Nephron progenitor cell (in vitro differentiated cells): ENCODE measurements at regions not wholly inside any gene's neighbourhood (a gene's known extent, or its start where the extent isn't known, plus 50 kb on each side); places are given as distances from the start of the nearest gene placed in this dataset.

Source experiments
- DNase-seq: peaks from one replicate; pipeline ENCODE4 v3.0.0; 2021
- H3K27ac Mint-ChIP-seq: 2 replicates; pipeline ENCODE4 v1.8.0; 2021; ENCODE audit warnings: mild to moderate bottlenecking, moderate library complexity, mixed read lengths
- H3K27me3 Mint-ChIP-seq: 2 replicates; pipeline ENCODE4 v1.8.0; 2021; ENCODE audit warnings: mild to moderate bottlenecking, low read depth, mixed read lengths; ENCODE audit not compliant: poor library complexity
- H3K36me3 Mint-ChIP-seq: 2 replicates; pipeline ENCODE4 v1.8.0; 2021; ENCODE audit warnings: low read depth, mixed read lengths
- H3K4me1 Mint-ChIP-seq: 2 replicates; pipeline ENCODE4 v1.8.0; 2021; ENCODE audit warnings: mixed read lengths
- H3K4me3 Mint-ChIP-seq: 2 replicates; pipeline ENCODE4 v1.8.0; 2021; ENCODE audit warnings: mild to moderate bottlenecking, moderate library complexity, mixed read lengths
- H3K9me3 Mint-ChIP-seq: 2 replicates; pipeline ENCODE4 v1.8.0; 2021; ENCODE audit warnings: mild to moderate bottlenecking, moderate library complexity, mixed read lengths
- CTCF ChIP-seq: fragments of 200-600 bp; sonication (generic); IDR thresholded peaks from 2 replicates; pipeline ENCODE4 v1.5.0; 2021; ENCODE audit warnings: antibody characterized with exemption

- Mint-ChIP-seq H3K4me3 (no peak overlapping the region), H3K36me3 (no peaks in the 10 kb centered on the region), H3K27me3 (no peaks in the 10 kb centered on the region), H3K27ac (no peak overlapping the region), H3K9me3 (no peaks in the 10 kb centered on the region), H3K4me1 (no peaks in the 10 kb centered on the region)
- TF ChIP-seq CTCF = no peak
- DNase-seq = no peak
Measured at GRCh38 chr4:60378010-60378409, 822.1 kb upstream of the ADGRL3 start.

GRCh38 chr4:60384516-60384915 is 815.6 kb upstream of the ADGRL3 start:
- H3K36me3 Mint-ChIP-seq = no peaks in the 10 kb centered on the region
- no peak for DNase-seq
- no peaks in the 10 kb centered on the region for H3K4me1 Mint-ChIP-seq
- TF ChIP-seq CTCF = no peak
- H3K4me3 Mint-ChIP-seq = no peak overlapping the region
- H3K9me3 Mint-ChIP-seq = peaks cover 9% of the 10 kb centered on the region
- peaks cover 6% of the 10 kb centered on the region for H3K27me3 Mint-ChIP-seq
- H3K27ac Mint-ChIP-seq = no peak overlapping the region

- TF ChIP-seq CTCF = no peak
- DNase-seq = no peak
- H3K4me3 Mint-ChIP-seq = no peak overlapping the region
- peaks cover 6% of the 10 kb centered on the region for H3K27me3 Mint-ChIP-seq
- H3K4me1 Mint-ChIP-seq = peaks cover under 1% of the 10 kb centered on the region
- no peaks in the 10 kb centered on the region for H3K36me3 Mint-ChIP-seq
- H3K9me3 Mint-ChIP-seq = peaks cover 21% of the 10 kb centered on the region
- H3K27ac Mint-ChIP-seq = no peak overlapping the region
Measured at GRCh38 chr4:60389633-60390032, 810.5 kb upstream of the ADGRL3 start.

GRCh38 chr4:60396341-60397049 is 803.6 kb upstream of the ADGRL3 start:
- no peak for DNase-seq
- H3K36me3 Mint-ChIP-seq = no peaks in the 10 kb centered on the region
- H3K4me3 Mint-ChIP-seq = no peak overlapping the region
- no peak for TF ChIP-seq CTCF
- peaks cover 9% of the 10 kb centered on the region for H3K4me1 Mint-ChIP-seq
- peaks cover 4% of the 10 kb centered on the region for H3K9me3 Mint-ChIP-seq
- H3K27ac Mint-ChIP-seq = no peak overlapping the region
- no peaks in the 10 kb centered on the region for H3K27me3 Mint-ChIP-seq

- no peak for TF ChIP-seq CTCF
- H3K4me1 Mint-ChIP-seq = no peaks in the 10 kb centered on the region
Measured at GRCh38 chr4:60400593-60400992, 799.5 kb upstream of the ADGRL3 start.

GRCh38 chr4:60404027-60404426 is 796.1 kb upstream of the ADGRL3 start:
- Mint-ChIP-seq H3K4me1 (no peaks in the 10 kb centered on the region), H3K9me3 (no peaks in the 10 kb centered on the region), H3K27ac (no peak overlapping the region), H3K36me3 (no peaks in the 10 kb centered on the region), H3K4me3 (no peak overlapping the region), H3K27me3 (peaks cover 2% of the 10 kb centered on the region)
- TF ChIP-seq CTCF = no peak
- no peak for DNase-seq

More at GRCh38 chr4:60400593-60400992, 799.5 kb upstream of the ADGRL3 start:
- no peak overlapping the region for H3K27ac Mint-ChIP-seq
- H3K27me3 Mint-ChIP-seq = no peaks in the 10 kb centered on the region
- no peaks in the 10 kb centered on the region for H3K36me3 Mint-ChIP-seq
- no peaks in the 10 kb centered on the region for H3K9me3 Mint-ChIP-seq
- no peak overlapping the region for H3K4me3 Mint-ChIP-seq
- DNase-seq = no peak
